Transverse colon (tissue), 4 donors: ENCODE measurements at regions not wholly inside any gene's neighbourhood (a gene's known extent, or its start where the extent isn't known, plus 50 kb on each side); places are given as distances from the start of the nearest gene placed in this dataset.
"Not testable (repeated sequence)": the region's sequence is repeated elsewhere in the genome, so short reads cannot be mapped to it uniquely, and the experiment has no call there.

Source experiments
- DNase-seq: peaks from one replicate; pipeline ENCODE4 v3.0.0-alpha.2; 2019
- H3K27ac ChIP-seq, 4 donors: fragments of 200-600 bp; sonication (generic); 2 replicates each; pipeline ENCODE4 v1.5.1; 2016 to 2018; ENCODE audit warnings: inconsistent platforms in 4 of 4
- H3K27me3 ChIP-seq: fragments of 200-600 bp; sonication (generic); 2 replicates; pipeline ENCODE4 v1.5.1; 2017; ENCODE audit warnings: inconsistent platforms
- H3K36me3 ChIP-seq, 4 donors: fragments of 200-600 bp; sonication (generic); 2 replicates each; pipeline ENCODE4 v1.5.1; 2017 to 2019; ENCODE audit warnings: inconsistent platforms in 4 of 4
- H3K4me1 ChIP-seq, 4 donors: fragments of 200-600 bp; sonication (generic); 2 replicates each; pipeline ENCODE4 v1.5.1; 2017 to 2020; ENCODE audit warnings: inconsistent platforms in 4 of 4
- H3K4me3 ChIP-seq, 4 donors: fragments of 200-600 bp; sonication (generic); 1 replicate in 1 of 4; 2 replicates in 3 of 4; pipeline versions ENCODE4 v1.5.1 to v1.6.1; 2017 to 2019; ENCODE audit warnings: inconsistent platforms in 4 of 4
- H3K9me3 ChIP-seq, 2 donors: fragments of 200-600 bp; sonication (generic); 2 replicates each; pipeline ENCODE4 v1.5.1; 2017 to 2019; ENCODE audit warnings: inconsistent platforms in 2 of 2
- EP300 ChIP-seq: sonication (generic); formaldehyde crosslinking; IDR thresholded peaks from one replicate; pipeline ENCODE4 v1.6.1; 2017; ENCODE audit warnings: antibody characterized with exemption, low read depth
- POLR2A ChIP-seq: fragments of 450-650 bp; IDR thresholded peaks from one replicate; pipeline ENCODE4 v1.6.1; 2016; ENCODE audit warnings: antibody characterized with exemption, mild to moderate bottlenecking, moderate library complexity
- POLR2AphosphoS5 ChIP-seq, 3 donors: sonication (generic); formaldehyde crosslinking; IDR thresholded peaks; one replicate each; pipeline ENCODE4 v1.6.1; 2016; ENCODE audit warnings: antibody characterized with exemption in 3 of 3
- WGBS, 2 donors: methylation state at CpG; one replicate each; pipeline ENCODE4 v1.1.5; 2018; ENCODE audit warnings: low coverage in 1 of 2; 5-methylcytosine and 5-hydroxymethylcytosine counted together
- in situ Hi-C, 4 donors: fragments of 200-750 bp; cut with MboI; loops; one replicate each; pipeline versions ENCODE4 v1.15.0 to v1.15.1; 2017; ENCODE audit warnings: low sequenced_read_pairs in 3 of 4, low pct_ligation_motif_present in 1 of 4, low pct_unique_long_range_greater_than_20kb in 1 of 4
- intact Hi-C: fragments of 100-400 bp; cut with DNase I; formaldehyde crosslinking; loops from one replicate; pipeline ENCODE4 v1.15.1; 2023; ENCODE audit warnings: low total_unique reads
- TF ChIP-seq, protein P1 (sequence below), 5 experiments: fragments of 200-600 bp in 3 of 5; fragments of 450-650 bp in 2 of 5; sonication (generic) in 3 of 5; IDR thresholded peaks; 1 replicate in 2 of 5; 2 replicates in 3 of 5; pipeline ENCODE4 v1.5.1; 2016 to 2017; ENCODE audit warnings: antibody characterized with exemption in 5 of 5, inconsistent platforms in 3 of 5, mild to moderate bottlenecking in 2 of 5, moderate library complexity in 1 of 5

DNA sequence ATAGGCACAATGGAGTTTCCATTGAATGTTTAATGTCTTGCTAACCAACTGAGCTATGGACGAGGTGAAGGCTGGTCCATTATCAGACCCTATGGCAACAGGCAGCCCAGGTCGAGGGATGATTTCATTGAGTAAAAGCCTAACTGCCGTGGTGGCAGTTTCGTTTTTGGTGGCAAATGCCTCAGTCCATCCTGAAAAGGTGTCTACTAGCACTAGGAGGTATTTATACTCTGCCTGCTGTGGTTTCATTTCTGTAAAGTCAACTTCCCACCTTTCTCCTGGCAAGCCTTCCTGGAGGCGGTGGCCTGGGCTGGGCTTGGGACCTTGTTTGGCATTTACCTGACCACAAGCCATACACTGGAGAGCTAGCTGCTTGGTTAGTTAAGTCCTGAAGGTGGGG lies 75.8 kb downstream of the PRR15 start:
- Histone ChIP-seq H3K4me3 (no peak overlapping the region), H3K36me3 (no peaks in the 10 kb centered on the region), H3K27ac (no peak overlapping the region), H3K4me1 (peaks cover 0 to 13% (median 7%) of the 10 kb centered on the region in 4 donors), H3K27me3 (no peaks in the 10 kb centered on the region), H3K9me3 (no peaks in the 10 kb centered on the region)
- intact Hi-C loops (no loop called here), in situ Hi-C loops (loop anchor here in 3 of 4 donors (10.0 to 25.0 kb wide), 3 partner anchors 105 to 423 kb away; no protein-coding TSS in a partner anchor)
- no peak for TF ChIP-seq POLR2A
- no peak for TF ChIP-seq POLR2AphosphoS5 (IDR thresholded peaks at IDR 0.05)
- TF ChIP-seq, protein P1, sequence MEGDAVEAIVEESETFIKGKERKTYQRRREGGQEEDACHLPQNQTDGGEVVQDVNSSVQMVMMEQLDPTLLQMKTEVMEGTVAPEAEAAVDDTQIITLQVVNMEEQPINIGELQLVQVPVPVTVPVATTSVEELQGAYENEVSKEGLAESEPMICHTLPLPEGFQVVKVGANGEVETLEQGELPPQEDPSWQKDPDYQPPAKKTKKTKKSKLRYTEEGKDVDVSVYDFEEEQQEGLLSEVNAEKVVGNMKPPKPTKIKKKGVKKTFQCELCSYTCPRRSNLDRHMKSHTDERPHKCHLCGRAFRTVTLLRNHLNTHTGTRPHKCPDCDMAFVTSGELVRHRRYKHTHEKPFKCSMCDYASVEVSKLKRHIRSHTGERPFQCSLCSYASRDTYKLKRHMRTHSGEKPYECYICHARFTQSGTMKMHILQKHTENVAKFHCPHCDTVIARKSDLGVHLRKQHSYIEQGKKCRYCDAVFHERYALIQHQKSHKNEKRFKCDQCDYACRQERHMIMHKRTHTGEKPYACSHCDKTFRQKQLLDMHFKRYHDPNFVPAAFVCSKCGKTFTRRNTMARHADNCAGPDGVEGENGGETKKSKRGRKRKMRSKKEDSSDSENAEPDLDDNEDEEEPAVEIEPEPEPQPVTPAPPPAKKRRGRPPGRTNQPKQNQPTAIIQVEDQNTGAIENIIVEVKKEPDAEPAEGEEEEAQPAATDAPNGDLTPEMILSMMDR (IDR thresholded peaks at IDR 0.05), result no peak
- TF ChIP-seq EP300, result no peak
- no peak for DNase-seq
- WGBS, 2 donors, result 73 to 100% methylated on average over 1 to 5 of the region's 5 CpGs

DNA sequence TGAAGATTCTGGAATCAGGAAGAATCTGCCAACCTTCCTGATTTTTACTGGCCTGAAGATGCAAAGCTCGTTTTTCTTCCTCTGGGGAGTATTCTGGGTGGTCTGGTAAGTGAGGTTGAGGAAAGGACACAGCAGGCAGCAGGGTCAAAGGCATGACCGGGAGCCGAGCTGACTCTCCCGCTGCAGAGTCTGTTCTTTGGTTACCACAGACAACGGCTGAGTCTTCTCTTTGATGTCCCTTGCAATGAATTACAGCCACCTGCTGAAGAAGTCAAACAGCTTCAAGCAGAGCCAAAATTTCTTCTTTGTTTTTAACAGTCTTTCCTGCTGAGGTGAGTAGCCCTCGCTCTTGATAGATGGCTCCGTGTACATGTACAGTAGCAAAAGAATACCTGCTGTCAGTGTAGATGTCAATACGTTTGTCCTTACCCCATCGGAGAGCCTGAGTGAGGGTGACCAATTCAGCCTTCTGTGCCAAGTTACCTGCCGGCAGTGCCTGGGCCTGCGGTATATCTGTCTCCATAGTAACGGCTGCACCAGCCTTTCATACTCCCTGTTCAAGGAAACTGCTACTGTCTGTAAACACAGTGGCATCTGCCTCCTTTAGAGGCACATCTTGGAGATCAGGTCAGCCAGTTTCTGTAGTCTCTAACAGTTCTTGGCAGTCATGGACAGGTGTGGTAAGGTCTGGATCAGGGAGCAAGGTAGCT lies 76.4 kb downstream of the PRR15 start:
- Histone ChIP-seq H3K4me3 (no peak overlapping the region), H3K4me1 (peaks cover 0 to 9% (median 5%) of the 10 kb centered on the region in 4 donors), H3K36me3 (no peaks in the 10 kb centered on the region), H3K9me3 (no peaks in the 10 kb centered on the region), H3K27me3 (no peaks in the 10 kb centered on the region), H3K27ac (no peak overlapping the region)
- intact Hi-C loops (no loop called here), in situ Hi-C loops (loop anchor here in 3 of 4 donors (10.0 to 25.0 kb wide), 3 partner anchors 105 to 422 kb away; no protein-coding TSS in a partner anchor)
- WGBS, 2 donors, result 54% methylated on average over 12 of the region's 12 CpGs; no CpG with 5 or more reads in 1 of the 2 donors
- no peak for DNase-seq
- TF ChIP-seq POLR2AphosphoS5 (IDR thresholded peaks at IDR 0.05), result no peak
- no peak for TF ChIP-seq EP300
- TF ChIP-seq POLR2A, result no peak
- TF ChIP-seq, protein P1 (IDR thresholded peaks at IDR 0.05), result no peak

DNA sequence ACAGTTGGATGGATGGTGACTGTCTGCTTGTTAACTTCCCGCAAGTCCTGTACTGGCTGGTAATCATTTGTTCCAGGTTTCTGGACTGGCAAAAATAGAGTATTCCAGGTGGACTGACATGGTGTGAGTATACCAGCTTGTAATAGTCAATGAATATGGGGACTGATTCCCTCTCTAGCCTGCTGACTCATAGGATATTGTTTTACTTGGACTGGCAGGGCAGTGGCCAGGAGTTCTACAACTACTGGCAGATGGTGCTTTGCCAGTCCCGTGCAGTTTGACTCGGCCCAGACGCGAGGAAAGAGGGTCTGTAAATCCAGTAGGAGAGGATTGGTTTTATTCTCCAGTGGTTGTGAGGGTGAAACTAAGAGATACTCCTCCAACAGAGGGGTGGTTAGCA lies 78.0 kb downstream of the PRR15 start:
- H3K4me1 ChIP-seq, result no peaks in the 10 kb centered on the region
- no peak overlapping the region for H3K27ac ChIP-seq
- TF ChIP-seq EP300 (no peak), POLR2A (no peak), POLR2AphosphoS5 (IDR thresholded peaks at IDR 0.05) (no peak)
- in situ Hi-C loops, result loop anchor here in 3 of 4 donors (25.0 kb wide), 2 partner anchors 271 to 421 kb away; no protein-coding TSS in a partner anchor
- H3K27me3 ChIP-seq, result no peaks in the 10 kb centered on the region
- intact Hi-C loops, result no loop called here
- H3K36me3 ChIP-seq, result no peaks in the 10 kb centered on the region
- H3K9me3 ChIP-seq, result no peaks in the 10 kb centered on the region
- no peak for DNase-seq
- H3K4me3 ChIP-seq, result no peak overlapping the region
- 96 to 100% methylated on average over 1 to 5 of the region's 5 CpGs for WGBS, 2 donors

DNA sequence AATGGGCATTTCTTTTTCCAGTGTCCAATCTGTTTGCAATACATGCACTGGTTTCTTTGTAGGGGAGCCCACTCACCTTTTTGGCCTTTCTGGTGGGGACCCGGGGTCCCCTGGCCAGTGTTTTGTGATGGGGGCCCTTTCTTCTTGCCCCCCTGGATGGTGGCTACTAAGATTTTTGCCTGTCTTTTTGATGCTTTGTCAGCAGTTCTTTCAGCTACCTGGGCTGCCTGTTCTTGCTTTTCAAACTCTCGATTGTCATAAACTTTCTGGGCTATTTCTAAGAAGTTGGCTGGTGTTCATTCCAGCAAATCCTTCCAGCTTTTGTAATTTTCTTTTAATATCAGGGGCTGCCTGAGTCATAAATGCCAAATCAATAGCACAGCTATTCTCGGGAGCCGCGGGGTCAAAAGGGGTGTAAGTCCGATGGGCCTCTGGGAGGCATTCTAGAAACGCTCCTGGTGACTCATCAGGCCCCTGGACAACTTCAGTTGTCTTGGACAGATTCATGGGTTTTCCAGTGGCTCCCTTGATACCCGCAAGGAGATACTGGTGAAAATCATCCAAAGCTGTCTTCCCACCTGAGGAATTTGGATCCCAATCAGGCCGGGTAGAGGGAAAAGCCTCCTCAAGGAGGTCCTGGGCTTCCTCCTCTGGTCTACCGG lies 79.0 kb downstream of the PRR15 start:
- Histone ChIP-seq H3K27ac (no peak overlapping the region), H3K4me3 (no peak overlapping the region), H3K36me3 (no peaks in the 10 kb centered on the region), H3K9me3 (no peaks in the 10 kb centered on the region), H3K27me3 (no peaks in the 10 kb centered on the region), H3K4me1 (no peaks in the 10 kb centered on the region)
- TF ChIP-seq POLR2AphosphoS5 (IDR thresholded peaks at IDR 0.05) (no peak), EP300 (no peak), POLR2A (no peak)
- TF ChIP-seq, protein P1 (IDR thresholded peaks at IDR 0.05), result no peak
- in situ Hi-C loops (loop anchor here in 3 of 4 donors (25.0 kb wide), 2 partner anchors 270 to 420 kb away; no protein-coding TSS in a partner anchor), intact Hi-C loops (no loop called here)
- DNase-seq, result no peak
- WGBS, 2 donors, result 74 to 76% methylated on average over 4 to 10 of the region's 10 CpGs

DNA sequence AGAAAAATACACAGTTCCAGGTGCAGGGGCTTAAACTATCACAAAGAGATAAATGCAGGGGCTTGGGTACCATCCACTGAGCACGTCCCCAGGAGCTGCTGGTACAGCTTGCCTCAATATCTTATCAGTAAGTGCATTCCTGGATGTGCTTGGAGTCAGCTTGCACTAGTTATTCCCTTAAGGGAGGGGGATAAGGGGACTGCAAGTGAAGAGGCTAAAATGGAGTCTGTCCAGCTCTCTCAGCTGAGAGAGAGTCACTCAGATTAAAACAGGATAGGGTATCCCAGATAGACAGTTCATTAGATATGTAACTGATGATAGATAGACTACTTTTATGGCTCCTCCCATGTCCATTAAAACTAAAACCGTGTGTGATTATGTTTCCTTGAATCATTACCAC lies 82.5 kb downstream of the PRR15 start:
- in situ Hi-C loops, result loop anchor here in 3 of 4 donors (25.0 kb wide), 2 partner anchors 266 to 416 kb away; no protein-coding TSS in a partner anchor
- intact Hi-C loops, H3K9me3 ChIP-seq, H3K4me3 ChIP-seq, H3K27ac ChIP-seq, H3K27me3 ChIP-seq, H3K36me3 ChIP-seq, H3K4me1 ChIP-seq, DNase-seq: not testable (repeated sequence)
- WGBS, 2 donors, result 44 to 45% methylated on average over 1 to 2 of the region's 2 CpGs
